ENCODE measurements at regions not wholly inside any gene's neighbourhood (a gene's known extent, or its start where the extent isn't known, plus 50 kb on each side); places are given as distances from the start of the nearest gene placed in this dataset.

- no peak for TF ChIP-seq REST (IDR thresholded peaks at IDR 0.05; ENCODE audit: insufficient read depth in 1 of 2, low read depth in 2 of 2, low read length in 2 of 2)
Observed at GRCh38 chr18:78892177-78892576, 87.4 kb upstream of the SALL3 start.

GRCh38 chr18:78892721-78893120 is 86.9 kb upstream of the SALL3 start:
- TF ChIP-seq POLR2AphosphoS5 (IDR thresholded peaks at IDR 0.05; ENCODE audit: low read depth, low read length) (no peak), FOXP2 (optimal IDR thresholded peaks at IDR 0.05; ENCODE audit: borderline replicate concordance, extremely low read depth, extremely low read length, insufficient read depth) (no peak), SIN3A (IDR thresholded peaks at IDR 0.05; ENCODE audit: borderline replicate concordance, insufficient read depth, low read length) (no peak), REST (IDR thresholded peaks at IDR 0.05; ENCODE audit: insufficient read depth in 1 of 2, low read depth in 2 of 2, low read length in 2 of 2) (no peak), TAF1 (IDR thresholded peaks at IDR 0.05; ENCODE audit: borderline replicate concordance, insufficient read depth, low read length) (no peak)

GRCh38 chr18:78893281-78894032 is 86.2 kb upstream of the SALL3 start:
- no peak for TF ChIP-seq FOXP2 (optimal IDR thresholded peaks at IDR 0.05; ENCODE audit: borderline replicate concordance, extremely low read depth, extremely low read length, insufficient read depth)
- no peak for TF ChIP-seq REST (IDR thresholded peaks at IDR 0.05; ENCODE audit: insufficient read depth in 1 of 2, low read depth in 2 of 2, low read length in 2 of 2)
- TF ChIP-seq POLR2AphosphoS5 (IDR thresholded peaks at IDR 0.05; ENCODE audit: low read depth, low read length) = no peak
- TF ChIP-seq TAF1 (IDR thresholded peaks at IDR 0.05; ENCODE audit: borderline replicate concordance, insufficient read depth, low read length) = no peak
- no peak for TF ChIP-seq SIN3A (IDR thresholded peaks at IDR 0.05; ENCODE audit: borderline replicate concordance, insufficient read depth, low read length)

- no peak for TF ChIP-seq TAF1 (IDR thresholded peaks at IDR 0.05; ENCODE audit: borderline replicate concordance, insufficient read depth, low read length)
- no peak for TF ChIP-seq REST (IDR thresholded peaks at IDR 0.05; ENCODE audit: insufficient read depth in 1 of 2, low read depth in 2 of 2, low read length in 2 of 2)
- no peak for TF ChIP-seq POLR2AphosphoS5 (IDR thresholded peaks at IDR 0.05; ENCODE audit: low read depth, low read length)
- TF ChIP-seq SIN3A (IDR thresholded peaks at IDR 0.05; ENCODE audit: borderline replicate concordance, insufficient read depth, low read length) = no peak
- no peak for TF ChIP-seq FOXP2 (optimal IDR thresholded peaks at IDR 0.05; ENCODE audit: borderline replicate concordance, extremely low read depth, extremely low read length, insufficient read depth)
Observed at GRCh38 chr18:78894033-78894305, 85.6 kb upstream of the SALL3 start.
